ENCODE measurements at regions not wholly inside any gene's neighbourhood (a gene's known extent, or its start where the extent isn't known, plus 50 kb on each side); places are given as distances from the start of the nearest gene placed in this dataset.

- no peaks in the 10 kb centered on the region for H3K27me3 ChIP-seq (replicated peaks; ENCODE audit: insufficient read depth)
- 100% methylated on average over 4 of the region's 4 CpGs for WGBS
- no peak overlapping the region for H3K4me3 ChIP-seq
- H3K36me3 ChIP-seq, result no peaks in the 10 kb centered on the region
- intact Hi-C loops (cut with DNase I), result no loop called here
- no peak overlapping the region for H3K27ac ChIP-seq
- no peaks in the 10 kb centered on the region for H3K4me1 ChIP-seq (replicated peaks)
- no peak for TF ChIP-seq POLR2AphosphoS5 (IDR thresholded peaks at IDR 0.05)
- TF ChIP-seq POLR2A (IDR thresholded peaks at IDR 0.05), result no peak
- TF ChIP-seq CTCF (IDR thresholded peaks at IDR 0.05), result no peak
- no peaks in the 10 kb centered on the region for H3K9me3 ChIP-seq
- no peak for DNase-seq (ENCODE audit: low spot score)
Observed at GRCh38 chr5:133682451-133682850, 70.1 kb upstream of the FSTL4 start.

- no peak for TF ChIP-seq CTCF (IDR thresholded peaks at IDR 0.05)
- no peak for TF ChIP-seq POLR2AphosphoS5 (IDR thresholded peaks at IDR 0.05)
- TF ChIP-seq POLR2A (IDR thresholded peaks at IDR 0.05), result no peak
- DNase-seq (ENCODE audit: low spot score), result no peak
- no peaks in the 10 kb centered on the region for H3K36me3 ChIP-seq
- H3K9me3 ChIP-seq, result no peaks in the 10 kb centered on the region
- WGBS, result 69% methylated on average over 2 of the region's 2 CpGs
- no peaks in the 10 kb centered on the region for H3K4me1 ChIP-seq (replicated peaks)
- H3K27me3 ChIP-seq (replicated peaks; ENCODE audit: insufficient read depth), result no peaks in the 10 kb centered on the region
- intact Hi-C loops (cut with DNase I), result no loop called here
- H3K4me3 ChIP-seq, result no peak overlapping the region
- no peak overlapping the region for H3K27ac ChIP-seq
Observed at GRCh38 chr5:133681896-133682295, 69.6 kb upstream of the FSTL4 start.

- DNase-seq (ENCODE audit: low spot score), result no peak
- intact Hi-C loops (cut with DNase I), result no loop called here
- H3K4me1 ChIP-seq (replicated peaks), result no peaks in the 10 kb centered on the region
Observed at GRCh38 chr5:133680830-133681565, 68.7 kb upstream of the FSTL4 start.

GRCh38 chr5:133679534-133679933 lies 67.2 kb upstream of the FSTL4 start:
- DNase-seq (ENCODE audit: low spot score), result no peak
- 36% methylated on average over 1 of the region's 1 CpG for WGBS
- Histone ChIP-seq H3K27me3 (replicated peaks; ENCODE audit: insufficient read depth) (no peaks in the 10 kb centered on the region), H3K9me3 (no peaks in the 10 kb centered on the region), H3K4me1 (replicated peaks) (no peaks in the 10 kb centered on the region), H3K36me3 (no peaks in the 10 kb centered on the region), H3K27ac (no peak overlapping the region), H3K4me3 (no peak overlapping the region)
- TF ChIP-seq POLR2AphosphoS5 (IDR thresholded peaks at IDR 0.05), result no peak
- no peak for TF ChIP-seq POLR2A (IDR thresholded peaks at IDR 0.05)
- TF ChIP-seq CTCF (IDR thresholded peaks at IDR 0.05), result no peak
- intact Hi-C loops (cut with DNase I), result no loop called here

More at GRCh38 chr5:133680830-133681565, 68.7 kb upstream of the FSTL4 start:
- Histone ChIP-seq H3K27ac (no peak overlapping the region), H3K4me3 (no peak overlapping the region), H3K27me3 (replicated peaks; ENCODE audit: insufficient read depth) (no peaks in the 10 kb centered on the region), H3K9me3 (no peaks in the 10 kb centered on the region), H3K36me3 (no peaks in the 10 kb centered on the region)
- TF ChIP-seq CTCF (IDR thresholded peaks at IDR 0.05), result no peak
- TF ChIP-seq POLR2AphosphoS5 (IDR thresholded peaks at IDR 0.05), result no peak
- 75% methylated on average over 12 of the region's 12 CpGs for WGBS

Data from prostate gland (tissue), 2 donors.